PFSK-1 (cell line): ENCODE measurements at regions not wholly inside any gene's neighbourhood (a gene's known extent, or its start where the extent isn't known, plus 50 kb on each side); places are given as distances from the start of the nearest gene placed in this dataset.

ENCODE experiments used
- POLR2AphosphoS5 ChIP-seq: IDR thresholded peaks from 2 replicates; pipeline ENCODE4 v1.6.1; 2012; ENCODE audit warnings: low read depth, mild to moderate bottlenecking, control low read depth, low read length, moderate library complexity
- REST ChIP-seq, 2 experiments: IDR thresholded peaks; 2 replicates each; pipeline versions ENCODE4 v1.6.1 to v1.8.0; 2011 to 2012; ENCODE audit warnings: low read depth in 2 of 2, low read length in 2 of 2, control low read depth in 1 of 2, inconsistent platforms in 1 of 2, mild to moderate bottlenecking in 1 of 2, moderate library complexity in 1 of 2; ENCODE audit not compliant: insufficient read depth in 1 of 2
- SIN3A ChIP-seq: IDR thresholded peaks from 2 replicates; pipeline ENCODE4 v1.6.1; 2012; ENCODE audit warnings: mild to moderate bottlenecking, low read length, moderate library complexity, borderline replicate concordance; ENCODE audit not compliant: insufficient read depth

GRCh38 chr3:18477620-18478019, 52.5 kb upstream of the SATB1 start:
- TF ChIP-seq SIN3A, result no peak
- no peak for TF ChIP-seq REST (IDR thresholded peaks at IDR 0.05; ENCODE audit: insufficient read depth in 1 of 2, low read depth in 2 of 2, low read length in 2 of 2)
- no peak for TF ChIP-seq POLR2AphosphoS5
